ENCODE measurements at regions not wholly inside any gene's neighbourhood (a gene's known extent, or its start where the extent isn't known, plus 50 kb on each side); places are given as distances from the start of the nearest gene placed in this dataset.

GRCh38 chr13:85262499-85262898, 536.7 kb downstream of the SLITRK6 start:
- Histone ChIP-seq H3K36me3 (ENCODE audit: low read depth, low read length) (no peaks in the 10 kb centered on the region), H2AFZ (ENCODE audit: low read length) (no peak overlapping the region), H3K79me2 (ENCODE audit: low read length) (no peaks in the 10 kb centered on the region), H3F3A (ENCODE audit: low read length, unreplicated experiment) (no peaks in the 10 kb centered on the region), H3K9me3 (ENCODE audit: low read length) (no peaks in the 10 kb centered on the region), H4K20me1 (ENCODE audit: low read length) (no peaks in the 10 kb centered on the region), H3K9me2 (replicated peaks; ENCODE audit: low read length) (no peaks in the 10 kb centered on the region), H3K4me3 (ENCODE audit: low read length) (no peak overlapping the region), H3K4me1 (ENCODE audit: insufficient read depth, low read length) (peaks cover 8% of the 10 kb centered on the region; the same call in 1 of the 2 replicates), H3K27me3 (ENCODE audit: low read length) (no peaks in the 10 kb centered on the region), H3K4me2 (ENCODE audit: low read length) (no peak overlapping the region), H3K9ac (ENCODE audit: low read length) (no peak overlapping the region), H3K27ac (ENCODE audit: low read length) (no peak overlapping the region)
- TF ChIP-seq EZH2 (IDR thresholded peaks at IDR 0.05; ENCODE audit: low read length, unreplicated experiment) (no peak), EZH2phosphoT487 (IDR thresholded peaks at IDR 0.05; ENCODE audit: borderline replicate concordance, low read length) (no peak)
- TF ChIP-seq, protein P1, sequence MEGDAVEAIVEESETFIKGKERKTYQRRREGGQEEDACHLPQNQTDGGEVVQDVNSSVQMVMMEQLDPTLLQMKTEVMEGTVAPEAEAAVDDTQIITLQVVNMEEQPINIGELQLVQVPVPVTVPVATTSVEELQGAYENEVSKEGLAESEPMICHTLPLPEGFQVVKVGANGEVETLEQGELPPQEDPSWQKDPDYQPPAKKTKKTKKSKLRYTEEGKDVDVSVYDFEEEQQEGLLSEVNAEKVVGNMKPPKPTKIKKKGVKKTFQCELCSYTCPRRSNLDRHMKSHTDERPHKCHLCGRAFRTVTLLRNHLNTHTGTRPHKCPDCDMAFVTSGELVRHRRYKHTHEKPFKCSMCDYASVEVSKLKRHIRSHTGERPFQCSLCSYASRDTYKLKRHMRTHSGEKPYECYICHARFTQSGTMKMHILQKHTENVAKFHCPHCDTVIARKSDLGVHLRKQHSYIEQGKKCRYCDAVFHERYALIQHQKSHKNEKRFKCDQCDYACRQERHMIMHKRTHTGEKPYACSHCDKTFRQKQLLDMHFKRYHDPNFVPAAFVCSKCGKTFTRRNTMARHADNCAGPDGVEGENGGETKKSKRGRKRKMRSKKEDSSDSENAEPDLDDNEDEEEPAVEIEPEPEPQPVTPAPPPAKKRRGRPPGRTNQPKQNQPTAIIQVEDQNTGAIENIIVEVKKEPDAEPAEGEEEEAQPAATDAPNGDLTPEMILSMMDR (conservative IDR thresholded peaks at IDR 0.05; ENCODE audit: low read depth, low read length): no peak
- DNase-seq: no peak
- intact Hi-C loops (cut with micrococcal nuclease): no loop called here
- no peak; the same call in 1 of the 2 replicates for ATAC-seq
- POLR2A ChIA-PET (ENCODE audit: unreplicated experiment): no interaction called here
- no TSS peak for BruUV-seq (replicated peaks)
- CTCF ChIA-PET: no interaction called here

DNA sequence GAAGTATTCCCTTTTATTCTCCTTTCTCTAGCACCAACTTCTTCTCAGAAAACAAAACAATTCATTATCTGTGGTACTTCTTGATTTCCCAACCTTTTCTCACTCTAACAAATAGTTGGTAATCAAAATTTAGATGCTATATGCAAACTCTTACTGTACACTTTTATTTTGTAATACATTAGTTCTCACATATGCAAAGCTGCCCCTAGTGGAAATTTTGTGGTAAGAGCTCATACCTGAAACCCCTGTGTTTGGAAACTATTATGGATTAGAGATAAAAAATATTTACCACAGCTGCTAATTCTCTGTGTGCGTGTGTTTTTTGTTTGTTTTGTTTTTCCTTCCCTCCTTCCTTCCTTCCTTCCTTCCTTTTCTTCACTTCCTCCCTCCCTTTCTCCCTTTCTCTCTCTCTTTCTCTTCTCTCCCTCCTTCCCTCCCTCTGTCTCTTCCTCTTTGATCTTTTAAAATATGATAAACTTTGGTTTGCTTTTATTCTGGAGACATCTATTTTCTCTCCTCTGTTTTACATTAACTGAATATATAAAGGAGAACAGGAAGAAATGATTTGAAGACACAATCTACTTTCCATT, 537.4 kb downstream of the SLITRK6 start:
- H3K27ac ChIP-seq (ENCODE audit: low read length): no peak overlapping the region
- ChIA-PET POLR2A (ENCODE audit: unreplicated experiment) (no interaction called here), CTCF (interaction anchor here (0.7 kb wide), 3 partner anchors 12 to 364 kb away, joined by 3 read pairs; no protein-coding TSS in a partner anchor)
- no peaks in the 10 kb centered on the region for H3F3A ChIP-seq (ENCODE audit: low read length, unreplicated experiment)
- H3K9ac ChIP-seq (ENCODE audit: low read length): no peak overlapping the region
- peaks cover 8% of the 10 kb centered on the region; the same call in 1 of the 2 replicates for H3K4me1 ChIP-seq (ENCODE audit: insufficient read depth, low read length)
- no peak for TF ChIP-seq EZH2 (IDR thresholded peaks at IDR 0.05; ENCODE audit: low read length, unreplicated experiment)
- TF ChIP-seq, protein P1 (conservative IDR thresholded peaks at IDR 0.05; ENCODE audit: low read depth, low read length): peak; percentile 67
- H2AFZ ChIP-seq (ENCODE audit: low read length): no peak overlapping the region
- H3K36me3 ChIP-seq (ENCODE audit: low read depth, low read length): no peaks in the 10 kb centered on the region
- no peak overlapping the region for H3K4me2 ChIP-seq (ENCODE audit: low read length)
- no peaks in the 10 kb centered on the region for H3K79me2 ChIP-seq (ENCODE audit: low read length)
- H4K20me1 ChIP-seq (ENCODE audit: low read length): no peaks in the 10 kb centered on the region
- H3K4me3 ChIP-seq (ENCODE audit: low read length): no peak overlapping the region
- DNase-seq (peak; percentile 45), ATAC-seq (0 out of 2 replicates have a peak, but pooled peaks have one; percentile 24)
- intact Hi-C loops (cut with micrococcal nuclease): no loop called here
- no peaks in the 10 kb centered on the region for H3K9me2 ChIP-seq (replicated peaks; ENCODE audit: low read length)
- H3K9me3 ChIP-seq (ENCODE audit: low read length): no peaks in the 10 kb centered on the region
- H3K27me3 ChIP-seq (ENCODE audit: low read length): no peaks in the 10 kb centered on the region
- no TSS peak for BruUV-seq (replicated peaks)

DNA sequence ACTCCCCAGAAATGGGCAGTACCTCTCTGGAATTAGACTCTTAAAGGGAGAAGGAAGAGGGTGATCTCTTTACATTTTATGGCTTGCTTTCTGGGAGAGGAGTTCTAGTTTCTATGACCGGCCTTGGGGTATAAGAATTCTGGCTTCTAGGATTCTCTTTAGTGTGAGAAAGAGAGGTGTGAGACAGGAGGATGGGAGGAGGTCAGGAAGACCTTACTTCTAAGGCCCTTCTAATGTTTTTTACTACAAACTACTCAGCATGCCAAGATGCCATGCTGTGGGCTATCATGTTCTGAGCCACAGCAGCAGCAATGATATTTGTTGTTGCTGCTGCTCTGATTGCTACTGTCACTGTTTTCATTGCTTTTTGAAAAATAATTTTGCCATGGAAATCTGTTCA, 538.3 kb downstream of the SLITRK6 start:
- CTCF ChIA-PET: no interaction called here
- H3F3A ChIP-seq (ENCODE audit: low read length, unreplicated experiment): no peaks in the 10 kb centered on the region
- no TSS peak for BruUV-seq (replicated peaks)
- no peaks in the 10 kb centered on the region for H4K20me1 ChIP-seq (ENCODE audit: low read length)
- intact Hi-C loops (cut with micrococcal nuclease): no loop called here
- H3K79me2 ChIP-seq (ENCODE audit: low read length): no peaks in the 10 kb centered on the region
- H3K4me3 ChIP-seq (ENCODE audit: low read length): no peak overlapping the region
- TF ChIP-seq EZH2 (IDR thresholded peaks at IDR 0.05; ENCODE audit: low read length, unreplicated experiment): no peak
- no peak for TF ChIP-seq EZH2phosphoT487 (IDR thresholded peaks at IDR 0.05; ENCODE audit: borderline replicate concordance, low read length)
- TF ChIP-seq, protein P1 (conservative IDR thresholded peaks at IDR 0.05; ENCODE audit: low read depth, low read length): no peak
- H3K27me3 ChIP-seq (ENCODE audit: low read length): no peaks in the 10 kb centered on the region
- no peak for ATAC-seq
- H3K9ac ChIP-seq (ENCODE audit: low read length): no peak overlapping the region
- no peak overlapping the region for H2AFZ ChIP-seq (ENCODE audit: low read length)
- no peaks in the 10 kb centered on the region for H3K4me1 ChIP-seq (ENCODE audit: insufficient read depth, low read length)
- no peaks in the 10 kb centered on the region for H3K9me2 ChIP-seq (replicated peaks; ENCODE audit: low read length)
- no peak for DNase-seq
- no peaks in the 10 kb centered on the region for H3K36me3 ChIP-seq (ENCODE audit: low read depth, low read length)
- POLR2A ChIA-PET (ENCODE audit: unreplicated experiment): no interaction called here
- H3K27ac ChIP-seq (ENCODE audit: low read length): no peak overlapping the region
- H3K9me3 ChIP-seq (ENCODE audit: low read length): no peaks in the 10 kb centered on the region
- no peak overlapping the region for H3K4me2 ChIP-seq (ENCODE audit: low read length)
